Panc1 (cell line): ENCODE measurements at regions not wholly inside any gene's neighbourhood (a gene's known extent, or its start where the extent isn't known, plus 50 kb on each side); places are given as distances from the start of the nearest gene placed in this dataset.

ENCODE experiments used
- ATAC-seq: fragments of 200-7000 bp; cut with Tn5 transposase; 2 replicates; pipeline ENCODE4 v1.9.1; 2020; ENCODE audit warnings: mild to moderate bottlenecking, moderate library complexity
- BruUV-seq: library from RNA; stranded (reverse); fragments of 400-500 nt; replicated peaks from 2 replicates; lab custom pipeline; 2021; lab: Mats Ljungman, UMichigan
- CTCF ChIA-PET: fragments of 300-600 bp; sonication (Branson Sonifier 250); formaldehyde crosslinking; loops from one replicate; lab custom pipeline; 2022; ENCODE audit warnings: antibody characterized with exemption; lab: Charles Lee
- POLR2A ChIA-PET: fragments of 300-600 bp; sonication (Branson Sonifier 250); formaldehyde crosslinking; loops from one replicate; lab custom pipeline; 2022; ENCODE audit warnings: antibody characterized with exemption; lab: Charles Lee
- DNase-seq: peaks from one replicate; pipeline ENCODE4 v3.0.0-alpha.2; 2010; ENCODE audit warnings: low read depth, low spot score
- H3K27ac ChIP-seq: 2 replicates; pipeline ENCODE4 v1.5.1; 2011; ENCODE audit warnings: mild to moderate bottlenecking, low read length, inconsistent platforms
- H3K27me3 ChIP-seq: fragments of 200-500 bp; sonication (Bioruptor generic); 2 replicates; pipeline ENCODE4 v1.6.0; 2014; ENCODE audit warnings: low read length, inconsistent platforms; ENCODE audit not compliant: control insufficient read depth, insufficient read depth
- H3K36me3 ChIP-seq: fragments of 200-500 bp; sonication (Bioruptor generic); 2 replicates; pipeline ENCODE4 v1.5.1; 2014; ENCODE audit warnings: inconsistent platforms, mild to moderate bottlenecking, low read length, moderate library complexity; ENCODE audit not compliant: control insufficient read depth, insufficient read depth
- H3K4me1 ChIP-seq: 2 replicates; pipeline ENCODE4 v1.5.1; 2011; ENCODE audit warnings: inconsistent platforms, mild to moderate bottlenecking, low read length, moderate library complexity; ENCODE audit not compliant: control insufficient read depth, insufficient read depth
- H3K4me3 ChIP-seq, 2 experiments: 2 replicates each; pipeline ENCODE4 v1.5.1; 2011 to 2012; ENCODE audit warnings: low read depth in 2 of 2, low read length in 2 of 2, mild to moderate bottlenecking in 2 of 2, inconsistent platforms in 1 of 2, moderate library complexity in 1 of 2
- H3K9me3 ChIP-seq: fragments of 200-500 bp; sonication (Bioruptor generic); 2 replicates; pipeline ENCODE4 v1.5.1; 2014; ENCODE audit warnings: low read depth, mild to moderate bottlenecking, inconsistent platforms, low read length, moderate library complexity; ENCODE audit not compliant: control insufficient read depth, insufficient read depth
- POLR2AphosphoS5 ChIP-seq: IDR thresholded peaks from 2 replicates; pipeline ENCODE4 v1.6.1; 2012; ENCODE audit warnings: mild to moderate bottlenecking, low read depth, low read length, moderate library complexity
- REST ChIP-seq, 2 experiments: IDR thresholded peaks; 2 replicates each; pipeline ENCODE4 v1.6.1; 2011 to 2012; ENCODE audit warnings: low read depth in 2 of 2, control low read depth in 1 of 2, low read length in 1 of 2, mild to moderate bottlenecking in 1 of 2, moderate library complexity in 1 of 2; ENCODE audit not compliant: insufficient read depth in 1 of 2
- SIN3A ChIP-seq: IDR thresholded peaks from 2 replicates; pipeline ENCODE4 v1.6.1; 2012; ENCODE audit warnings: low read depth, mild to moderate bottlenecking, low read length, moderate library complexity, borderline replicate concordance; ENCODE audit not compliant: insufficient read depth
- TCF7L2 ChIP-seq: IDR thresholded peaks from 2 replicates; pipeline ENCODE4 v1.6.1; 2011; ENCODE audit warnings: mild to moderate bottlenecking, low read depth, low read length, inconsistent platforms
- in situ Hi-C: cut with HindIII; loops from 2 replicates; pipeline ENCODE4 v1.10.0; 2016; ENCODE audit warnings: low sequenced_read_pairs, low pct_unique_long_range_greater_than_20kb
- intact Hi-C: fragments of 100-400 bp; cut with micrococcal nuclease; formaldehyde crosslinking; loops from one replicate; pipeline ENCODE4 v1.10.0; 2022; ENCODE audit not compliant: unreplicated experiment
- TF ChIP-seq, protein P1 (sequence below): fragments of 450-650 bp; IDR thresholded peaks from 2 replicates; pipeline ENCODE4 v1.5.1; 2017; ENCODE audit warnings: mild to moderate bottlenecking

DNA sequence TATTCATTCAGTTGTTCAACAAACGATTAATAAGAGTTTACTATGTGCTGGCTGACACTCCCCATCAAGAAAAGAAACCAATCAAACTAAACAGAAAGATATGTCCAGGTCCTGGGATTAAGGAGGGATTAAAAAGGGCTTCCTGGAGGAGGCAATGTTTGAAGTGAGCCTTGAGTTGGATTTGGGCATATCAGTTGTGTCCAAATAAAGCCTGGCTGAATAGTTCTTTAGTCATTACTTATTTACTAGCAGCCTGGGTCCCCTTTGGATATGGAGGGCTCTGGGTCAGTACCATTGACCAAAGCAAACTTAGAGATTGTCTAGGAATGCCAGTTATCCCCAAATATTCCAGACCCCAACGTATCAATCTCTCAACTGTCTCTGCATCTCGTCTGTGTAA, 117.7 kb downstream of the COPRS start:
- intact Hi-C loops: no loop called here
- in situ Hi-C loops: no loop called here
- Histone ChIP-seq H3K4me1 (peaks cover 27% of the 10 kb centered on the region), H3K9me3 (no peaks in the 10 kb centered on the region), H3K4me3 (no peak overlapping the region), H3K36me3 (no peaks in the 10 kb centered on the region), H3K27me3 (no peaks in the 10 kb centered on the region), H3K27ac (peak overlapping the region; percentile 71)
- DNase-seq (no peak), ATAC-seq (no peak)
- ChIA-PET CTCF (no interaction called here), POLR2A (no interaction called here)
- no TSS peak for BruUV-seq
- no peak for TF ChIP-seq REST (IDR thresholded peaks at IDR 0.05; ENCODE audit: insufficient read depth in 1 of 2, low read depth in 2 of 2, low read length in 1 of 2)
- TF ChIP-seq, protein P1, sequence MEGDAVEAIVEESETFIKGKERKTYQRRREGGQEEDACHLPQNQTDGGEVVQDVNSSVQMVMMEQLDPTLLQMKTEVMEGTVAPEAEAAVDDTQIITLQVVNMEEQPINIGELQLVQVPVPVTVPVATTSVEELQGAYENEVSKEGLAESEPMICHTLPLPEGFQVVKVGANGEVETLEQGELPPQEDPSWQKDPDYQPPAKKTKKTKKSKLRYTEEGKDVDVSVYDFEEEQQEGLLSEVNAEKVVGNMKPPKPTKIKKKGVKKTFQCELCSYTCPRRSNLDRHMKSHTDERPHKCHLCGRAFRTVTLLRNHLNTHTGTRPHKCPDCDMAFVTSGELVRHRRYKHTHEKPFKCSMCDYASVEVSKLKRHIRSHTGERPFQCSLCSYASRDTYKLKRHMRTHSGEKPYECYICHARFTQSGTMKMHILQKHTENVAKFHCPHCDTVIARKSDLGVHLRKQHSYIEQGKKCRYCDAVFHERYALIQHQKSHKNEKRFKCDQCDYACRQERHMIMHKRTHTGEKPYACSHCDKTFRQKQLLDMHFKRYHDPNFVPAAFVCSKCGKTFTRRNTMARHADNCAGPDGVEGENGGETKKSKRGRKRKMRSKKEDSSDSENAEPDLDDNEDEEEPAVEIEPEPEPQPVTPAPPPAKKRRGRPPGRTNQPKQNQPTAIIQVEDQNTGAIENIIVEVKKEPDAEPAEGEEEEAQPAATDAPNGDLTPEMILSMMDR: no peak
- no peak for TF ChIP-seq TCF7L2
- TF ChIP-seq SIN3A: no peak
- TF ChIP-seq POLR2AphosphoS5: no peak

- Histone ChIP-seq H3K36me3 (no peaks in the 10 kb centered on the region), H3K9me3 (no peaks in the 10 kb centered on the region), H3K4me1 (peaks cover 24% of the 10 kb centered on the region), H3K27ac (peak overlapping the region; percentile 59; the same call in 1 of the 2 replicates), H3K27me3 (no peaks in the 10 kb centered on the region), H3K4me3 (no peak overlapping the region)
- CTCF ChIA-PET: no interaction called here
- DNase-seq (no peak), ATAC-seq (peak; percentile 45; the same call in 1 of the 2 replicates)
- in situ Hi-C loops (no loop called here), intact Hi-C loops (no loop called here)
- BruUV-seq: no TSS peak
- POLR2A ChIA-PET: interaction anchor here (0.6 kb wide), 1 partner anchor 1503 kb away, joined by 3 read pairs; no protein-coding TSS in a partner anchor
- TF ChIP-seq REST (IDR thresholded peaks at IDR 0.05; ENCODE audit: insufficient read depth in 1 of 2, low read depth in 2 of 2, low read length in 1 of 2): no peak
- TF ChIP-seq POLR2AphosphoS5: no peak
- TF ChIP-seq, protein P1: no peak
- no peak for TF ChIP-seq SIN3A
- TF ChIP-seq TCF7L2: no peak
These were observed 118.4 kb downstream of the COPRS start for GRCh38 chr17:31740611-31741082.
